ENCODE measurements at regions not wholly inside any gene's neighbourhood (a gene's known extent, or its start where the extent isn't known, plus 50 kb on each side); places are given as distances from the start of the nearest gene placed in this dataset.

- no peak for TF ChIP-seq CTCF (IDR thresholded peaks at IDR 0.05)
- no peak for TF ChIP-seq POLR2AphosphoS5 (IDR thresholded peaks at IDR 0.05)
Observed at GRCh38 chr3:43843386-43843785, 152.6 kb downstream of the ABHD5 start.

All from stomach (tissue), 4 donors.